Keratinocyte (primary cell): ENCODE measurements at regions not wholly inside any gene's neighbourhood (a gene's known extent, or its start where the extent isn't known, plus 50 kb on each side); places are given as distances from the start of the nearest gene placed in this dataset.

Experiments
- DNase-seq: peaks from one replicate; pipeline ENCODE4 v3.0.0-alpha.2; 2011; ENCODE audit warnings: low read depth, missing footprints, low spot score
- FAIRE-seq: peaks from 2 replicates; lab custom pipeline; 2011; peaks lifted over from hg19 to GRCh38; lab: Jason Lieb, UNC
- H2AFZ ChIP-seq: 2 replicates; pipeline ENCODE4 v1.6.0; 2012; ENCODE audit warnings: low read length, control low read depth, inconsistent platforms; ENCODE audit not compliant: control insufficient read depth
- H3K27ac ChIP-seq: 2 replicates; pipeline ENCODE4 v1.5.1; 2011; ENCODE audit warnings: low read length; ENCODE audit not compliant: control insufficient read depth, insufficient read depth
- H3K27me3 ChIP-seq: 3 replicates; pipeline ENCODE4 v1.6.0; 2011; ENCODE audit warnings: low read length; ENCODE audit not compliant: control insufficient read depth, insufficient read depth; ENCODE audit errors: extremely low read depth
- H3K36me3 ChIP-seq, 2 experiments: 2 replicates in 1 of 2; 3 replicates in 1 of 2; pipeline ENCODE4 v1.5.1; 2011; ENCODE audit warnings: low read length in 2 of 2, mild to moderate bottlenecking in 1 of 2; ENCODE audit not compliant: control insufficient read depth in 2 of 2, insufficient read depth in 2 of 2; ENCODE audit errors: extremely low read depth in 1 of 2
- H3K4me1 ChIP-seq: 3 replicates; pipeline ENCODE4 v1.5.1; 2011; ENCODE audit warnings: low read length; ENCODE audit not compliant: control insufficient read depth, insufficient read depth; ENCODE audit errors: extremely low read depth
- H3K4me2 ChIP-seq: 3 replicates; pipeline ENCODE4 v1.6.0; 2011; ENCODE audit warnings: low read depth, low read length; ENCODE audit not compliant: control insufficient read depth, insufficient read depth; ENCODE audit errors: extremely low read depth
- H3K4me3 ChIP-seq, 3 experiments: fragments of 200-600 bp in 1 of 3; sonication (generic) in 1 of 3; 2 replicates in 2 of 3; 3 replicates in 1 of 3; pipeline ENCODE4 v1.5.1; 2011 to 2016; ENCODE audit warnings: low read length in 3 of 3, mild to moderate bottlenecking in 3 of 3, control low read depth in 2 of 3, inconsistent platforms in 1 of 3, low read depth in 1 of 3, mixed read lengths in 1 of 3, mixed run types in 1 of 3, moderate library complexity in 1 of 3; ENCODE audit not compliant: control insufficient read depth in 2 of 3, insufficient read depth in 2 of 3; ENCODE audit errors: extremely low read depth in 1 of 3
- H3K79me2 ChIP-seq: 2 replicates; pipeline ENCODE4 v1.6.0; 2012; ENCODE audit warnings: low read length; ENCODE audit not compliant: control insufficient read depth, insufficient read depth
- H3K9ac ChIP-seq: 3 replicates; pipeline ENCODE4 v1.6.0; 2011; ENCODE audit warnings: low read length; ENCODE audit not compliant: control insufficient read depth, insufficient read depth; ENCODE audit errors: extremely low read depth
- H3K9me1 ChIP-seq: 3 replicates; pipeline ENCODE4 v1.6.0; 2011; ENCODE audit warnings: low read length; ENCODE audit not compliant: control insufficient read depth, insufficient read depth; ENCODE audit errors: extremely low read depth
- H3K9me3 ChIP-seq: 2 replicates; pipeline ENCODE4 v1.5.1; 2012; ENCODE audit warnings: low read depth, low read length; ENCODE audit not compliant: control insufficient read depth
- H4K20me1 ChIP-seq: 3 replicates; pipeline ENCODE4 v1.6.0; 2011; ENCODE audit warnings: low read length; ENCODE audit not compliant: control insufficient read depth, insufficient read depth; ENCODE audit errors: extremely low read depth
- EZH2 ChIP-seq: IDR thresholded peaks from one replicate; pipeline ENCODE4 v1.6.1; 2012; ENCODE audit warnings: inconsistent platforms, mild to moderate bottlenecking, low read length, moderate library complexity
- dilution Hi-C: fragments of 300-500 bp; cut with MboI; formaldehyde crosslinking; loops from one replicate; pipeline ENCODE4 v1.7.0; 2020; ENCODE audit warnings: low sequenced_read_pairs; ENCODE audit not compliant: extremely low pct_ligation_motif_present
- TF ChIP-seq, protein P1 (sequence below), 3 experiments: IDR thresholded peaks in 1 of 3; conservative IDR thresholded peaks in 1 of 3; optimal IDR thresholded peaks in 1 of 3; 2 replicates in 2 of 3; 3 replicates in 1 of 3; pipeline versions ENCODE3 to v1.5.1; 2011; ENCODE audit warnings: low read length in 3 of 3, mild to moderate bottlenecking in 3 of 3, moderate library complexity in 2 of 3, control low read depth in 1 of 3, inconsistent platforms in 1 of 3; ENCODE audit not compliant: insufficient read depth in 2 of 3; ENCODE audit errors: extremely low read depth in 1 of 3

DNA sequence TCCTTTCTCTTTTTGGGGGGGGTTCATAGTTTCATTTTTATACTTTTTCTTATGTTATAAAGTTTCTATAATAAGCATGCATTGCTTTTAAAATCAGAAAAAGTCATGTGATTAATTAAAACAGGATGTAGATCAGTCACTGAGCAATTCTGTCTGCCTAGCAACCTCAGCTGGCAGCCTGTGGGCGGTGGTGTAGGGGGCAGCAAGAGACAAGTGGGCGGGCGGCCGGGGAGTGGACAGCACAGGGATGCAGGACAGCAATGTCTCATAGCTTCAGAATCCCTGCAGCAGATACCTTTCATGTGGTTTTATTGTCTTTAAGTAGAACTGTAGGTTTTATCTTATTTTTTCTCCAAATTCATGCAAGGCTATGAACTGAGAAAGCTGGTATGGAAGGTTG is 101.9 kb upstream of the S1PR3 start:
- TF ChIP-seq, protein P1, sequence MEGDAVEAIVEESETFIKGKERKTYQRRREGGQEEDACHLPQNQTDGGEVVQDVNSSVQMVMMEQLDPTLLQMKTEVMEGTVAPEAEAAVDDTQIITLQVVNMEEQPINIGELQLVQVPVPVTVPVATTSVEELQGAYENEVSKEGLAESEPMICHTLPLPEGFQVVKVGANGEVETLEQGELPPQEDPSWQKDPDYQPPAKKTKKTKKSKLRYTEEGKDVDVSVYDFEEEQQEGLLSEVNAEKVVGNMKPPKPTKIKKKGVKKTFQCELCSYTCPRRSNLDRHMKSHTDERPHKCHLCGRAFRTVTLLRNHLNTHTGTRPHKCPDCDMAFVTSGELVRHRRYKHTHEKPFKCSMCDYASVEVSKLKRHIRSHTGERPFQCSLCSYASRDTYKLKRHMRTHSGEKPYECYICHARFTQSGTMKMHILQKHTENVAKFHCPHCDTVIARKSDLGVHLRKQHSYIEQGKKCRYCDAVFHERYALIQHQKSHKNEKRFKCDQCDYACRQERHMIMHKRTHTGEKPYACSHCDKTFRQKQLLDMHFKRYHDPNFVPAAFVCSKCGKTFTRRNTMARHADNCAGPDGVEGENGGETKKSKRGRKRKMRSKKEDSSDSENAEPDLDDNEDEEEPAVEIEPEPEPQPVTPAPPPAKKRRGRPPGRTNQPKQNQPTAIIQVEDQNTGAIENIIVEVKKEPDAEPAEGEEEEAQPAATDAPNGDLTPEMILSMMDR (optimal IDR thresholded peaks at IDR 0.05 in 1 of 3, IDR thresholded peaks at IDR 0.05 in 1 of 3, conservative IDR thresholded peaks at IDR 0.05 in 1 of 3; ENCODE audit: extremely low read depth in 1 of 3, insufficient read depth in 2 of 3, low read length in 3 of 3) = no peak
- TF ChIP-seq EZH2 = no peak
- Histone ChIP-seq H4K20me1 (no peaks in the 10 kb centered on the region), H3K79me2 (no peaks in the 10 kb centered on the region), H3K9me3 (no peaks in the 10 kb centered on the region), H3K4me3 (no peak overlapping the region), H3K4me1 (no peaks in the 10 kb centered on the region), H3K36me3 (no peaks in the 10 kb centered on the region), H3K9ac (no peak overlapping the region), H3K27ac (no peak overlapping the region), H3K9me1 (no peaks in the 10 kb centered on the region), H3K27me3 (no peaks in the 10 kb centered on the region), H3K4me2 (no peak overlapping the region), H2AFZ (no peak overlapping the region)
- no peak for FAIRE-seq
- dilution Hi-C loops = no loop called here
- DNase-seq = no peak

DNA sequence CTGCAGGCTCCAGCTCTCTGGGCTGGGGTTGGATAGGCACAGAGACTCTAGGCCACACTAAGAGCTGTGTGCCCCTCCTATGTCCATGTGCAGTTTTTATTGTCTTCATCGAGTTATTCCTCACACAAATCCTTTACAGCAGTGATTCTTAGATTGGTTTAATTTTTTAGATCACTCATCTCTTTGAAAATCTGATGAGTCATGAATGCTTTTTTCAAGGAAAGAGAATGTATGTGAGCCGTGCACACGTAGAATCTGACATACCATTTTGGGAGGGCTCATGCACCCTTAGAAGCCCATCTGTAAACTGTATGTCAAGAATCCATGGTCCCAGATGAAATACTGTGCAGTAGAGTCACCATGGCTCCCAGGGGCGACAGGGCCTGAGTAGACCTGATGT is 100.7 kb upstream of the S1PR3 start:
- no peaks in the 10 kb centered on the region for H3K79me2 ChIP-seq
- no peak overlapping the region for H3K4me3 ChIP-seq
- DNase-seq (no peak), FAIRE-seq (no peak)
- no peaks in the 10 kb centered on the region for H3K4me1 ChIP-seq
- H3K9me3 ChIP-seq = no peaks in the 10 kb centered on the region
- H4K20me1 ChIP-seq = no peaks in the 10 kb centered on the region
- TF ChIP-seq, protein P1 (optimal IDR thresholded peaks at IDR 0.05 in 1 of 3, IDR thresholded peaks at IDR 0.05 in 1 of 3, conservative IDR thresholded peaks at IDR 0.05 in 1 of 3; ENCODE audit: extremely low read depth in 1 of 3, insufficient read depth in 2 of 3, low read length in 3 of 3) = no peak
- no peak for TF ChIP-seq EZH2
- no peaks in the 10 kb centered on the region for H3K27me3 ChIP-seq
- H3K9me1 ChIP-seq = no peaks in the 10 kb centered on the region
- H3K9ac ChIP-seq = no peak overlapping the region
- no peaks in the 10 kb centered on the region for H3K36me3 ChIP-seq
- dilution Hi-C loops = no loop called here
- no peak overlapping the region for H2AFZ ChIP-seq
- H3K27ac ChIP-seq = no peak overlapping the region
- H3K4me2 ChIP-seq = no peak overlapping the region
